ENCODE measurements at regions not wholly inside any gene's neighbourhood (a gene's known extent, or its start where the extent isn't known, plus 50 kb on each side); places are given as distances from the start of the nearest gene placed in this dataset.

- in situ Hi-C loops (cut with HindIII; ENCODE audit: low sequenced_read_pairs) = no loop called here
Observed at GRCh38 chr7:46239846-46240245, 318.8 kb upstream of the IGFBP3 start.

GRCh38 chr7:46237466-46237865 is 316.4 kb upstream of the IGFBP3 start:
- in situ Hi-C loops (cut with HindIII; ENCODE audit: low sequenced_read_pairs) = no loop called here

GRCh38 chr7:46233585-46234329 is 312.7 kb upstream of the IGFBP3 start:
- in situ Hi-C loops (cut with HindIII; ENCODE audit: low sequenced_read_pairs) = no loop called here

- in situ Hi-C loops (cut with HindIII; ENCODE audit: low sequenced_read_pairs) = no loop called here
Observed at GRCh38 chr7:46230990-46231305, 309.9 kb upstream of the IGFBP3 start.

GRCh38 chr7:46230298-46230989 is 309.4 kb upstream of the IGFBP3 start:
- in situ Hi-C loops (cut with HindIII; ENCODE audit: low sequenced_read_pairs) = no loop called here

GRCh38 chr7:46229409-46229808 is 308.3 kb upstream of the IGFBP3 start:
- in situ Hi-C loops (cut with HindIII; ENCODE audit: low sequenced_read_pairs) = no loop called here

GRCh38 chr7:46226860-46227259 is 305.8 kb upstream of the IGFBP3 start:
- in situ Hi-C loops (cut with HindIII; ENCODE audit: low sequenced_read_pairs) = no loop called here

GRCh38 chr7:46224363-46224762 is 303.3 kb upstream of the IGFBP3 start:
- in situ Hi-C loops (cut with HindIII; ENCODE audit: low sequenced_read_pairs) = no loop called here

- in situ Hi-C loops (cut with HindIII; ENCODE audit: low sequenced_read_pairs) = no loop called here
Observed at GRCh38 chr7:46220066-46220630, 299.1 kb upstream of the IGFBP3 start.

GRCh38 chr7:46218461-46219200 is 297.6 kb upstream of the IGFBP3 start:
- in situ Hi-C loops (cut with HindIII; ENCODE audit: low sequenced_read_pairs) = no loop called here

- in situ Hi-C loops (cut with HindIII; ENCODE audit: low sequenced_read_pairs) = no loop called here
Observed at GRCh38 chr7:46215987-46216567, 295.0 kb upstream of the IGFBP3 start.

- in situ Hi-C loops (cut with HindIII; ENCODE audit: low sequenced_read_pairs) = no loop called here
Observed at GRCh38 chr7:46214526-46214925, 293.5 kb upstream of the IGFBP3 start.

GRCh38 chr7:46213154-46213537 is 292.1 kb upstream of the IGFBP3 start:
- in situ Hi-C loops (cut with HindIII; ENCODE audit: low sequenced_read_pairs) = no loop called here

- in situ Hi-C loops (cut with HindIII; ENCODE audit: low sequenced_read_pairs) = no loop called here
Observed at GRCh38 chr7:46212425-46213153, 291.5 kb upstream of the IGFBP3 start.

GRCh38 chr7:46210467-46210866 is 289.4 kb upstream of the IGFBP3 start:
- in situ Hi-C loops (cut with HindIII; ENCODE audit: low sequenced_read_pairs) = no loop called here

- in situ Hi-C loops (cut with HindIII; ENCODE audit: low sequenced_read_pairs) = no loop called here
Observed at GRCh38 chr7:46209611-46210388, 288.7 kb upstream of the IGFBP3 start.

GRCh38 chr7:46208635-46209525 is 287.8 kb upstream of the IGFBP3 start:
- in situ Hi-C loops (cut with HindIII; ENCODE audit: low sequenced_read_pairs) = no loop called here

GRCh38 chr7:46207931-46208634 is 287.0 kb upstream of the IGFBP3 start:
- in situ Hi-C loops (cut with HindIII; ENCODE audit: low sequenced_read_pairs) = no loop called here
